ENCODE measurements at regions not wholly inside any gene's neighbourhood (a gene's known extent, or its start where the extent isn't known, plus 50 kb on each side); places are given as distances from the start of the nearest gene placed in this dataset.

DNA sequence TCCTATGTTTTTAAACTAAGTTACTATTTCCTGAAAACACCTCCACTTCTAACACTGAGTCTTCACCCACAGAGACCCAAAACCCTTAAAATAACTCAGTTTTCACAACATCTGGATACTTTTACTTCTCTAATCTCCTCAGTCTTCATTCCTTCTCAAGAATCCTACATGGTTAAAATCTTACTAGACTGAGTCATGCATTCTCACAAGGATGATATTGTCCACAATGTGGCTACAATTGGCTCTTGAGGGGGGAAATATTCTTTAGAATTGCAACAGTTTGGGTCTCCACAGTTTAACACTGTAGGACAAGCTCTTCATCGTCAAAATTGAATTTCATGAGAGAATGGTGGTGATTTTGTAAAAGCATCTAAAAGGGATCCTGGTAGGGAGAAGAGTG, 397.1 kb downstream of the SLITRK5 start:
- TF ChIP-seq, protein P1, sequence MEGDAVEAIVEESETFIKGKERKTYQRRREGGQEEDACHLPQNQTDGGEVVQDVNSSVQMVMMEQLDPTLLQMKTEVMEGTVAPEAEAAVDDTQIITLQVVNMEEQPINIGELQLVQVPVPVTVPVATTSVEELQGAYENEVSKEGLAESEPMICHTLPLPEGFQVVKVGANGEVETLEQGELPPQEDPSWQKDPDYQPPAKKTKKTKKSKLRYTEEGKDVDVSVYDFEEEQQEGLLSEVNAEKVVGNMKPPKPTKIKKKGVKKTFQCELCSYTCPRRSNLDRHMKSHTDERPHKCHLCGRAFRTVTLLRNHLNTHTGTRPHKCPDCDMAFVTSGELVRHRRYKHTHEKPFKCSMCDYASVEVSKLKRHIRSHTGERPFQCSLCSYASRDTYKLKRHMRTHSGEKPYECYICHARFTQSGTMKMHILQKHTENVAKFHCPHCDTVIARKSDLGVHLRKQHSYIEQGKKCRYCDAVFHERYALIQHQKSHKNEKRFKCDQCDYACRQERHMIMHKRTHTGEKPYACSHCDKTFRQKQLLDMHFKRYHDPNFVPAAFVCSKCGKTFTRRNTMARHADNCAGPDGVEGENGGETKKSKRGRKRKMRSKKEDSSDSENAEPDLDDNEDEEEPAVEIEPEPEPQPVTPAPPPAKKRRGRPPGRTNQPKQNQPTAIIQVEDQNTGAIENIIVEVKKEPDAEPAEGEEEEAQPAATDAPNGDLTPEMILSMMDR (IDR thresholded peaks at IDR 0.05 in 2 of 3, conservative IDR thresholded peaks at IDR 0.05 in 1 of 3; ENCODE audit: borderline replicate concordance in 1 of 3, insufficient read depth in 1 of 3, low read depth in 2 of 3, low read length in 2 of 3): no peak
- no peak for TF ChIP-seq TCF7L2 (IDR thresholded peaks at IDR 0.05; ENCODE audit: borderline replicate concordance, extremely low read depth, insufficient read depth, insufficient read length)

All from HCT116 (cell line).